ENCODE measurements at regions not wholly inside any gene's neighbourhood (a gene's known extent, or its start where the extent isn't known, plus 50 kb on each side); places are given as distances from the start of the nearest gene placed in this dataset.

- Mint-ChIP-seq H3K27ac (no peak overlapping the region), H3K9me3 (no peaks in the 10 kb centered on the region)
- no peak for TF ChIP-seq CTCF (IDR thresholded peaks at IDR 0.05; ENCODE audit: unreplicated experiment)
Measured at GRCh38 chr2:185891403-185891802, 152.8 kb downstream of the FSIP2 start.

GRCh38 chr2:185891804-185892411 is 153.3 kb downstream of the FSIP2 start:
- DNase-seq (ENCODE audit: low spot score in 2 of 2, unreplicated experiment in 2 of 2) = no peak
- no peaks in the 10 kb centered on the region for H3K27me3 Mint-ChIP-seq (ENCODE audit: low read depth)
- H3K9me3 Mint-ChIP-seq = no peaks in the 10 kb centered on the region

More at GRCh38 chr2:185891403-185891802, 152.8 kb downstream of the FSIP2 start:
- DNase-seq (ENCODE audit: low spot score in 2 of 2, unreplicated experiment in 2 of 2) = no peak
- Mint-ChIP-seq H3K27me3 (ENCODE audit: low read depth) (no peaks in the 10 kb centered on the region), H3K4me1 (no peaks in the 10 kb centered on the region), H3K4me3 (no peak overlapping the region), H3K36me3 (no peaks in the 10 kb centered on the region)

GRCh38 chr2:185892484-185892883 is 153.9 kb downstream of the FSIP2 start:
- Mint-ChIP-seq H3K27ac (no peak overlapping the region), H3K36me3 (no peaks in the 10 kb centered on the region), H3K27me3 (ENCODE audit: low read depth) (no peaks in the 10 kb centered on the region), H3K4me3 (no peak overlapping the region), H3K9me3 (no peaks in the 10 kb centered on the region), H3K4me1 (no peaks in the 10 kb centered on the region)
- TF ChIP-seq CTCF (IDR thresholded peaks at IDR 0.05; ENCODE audit: unreplicated experiment) = no peak
- no peak for DNase-seq (ENCODE audit: low spot score in 2 of 2, unreplicated experiment in 2 of 2)

More at GRCh38 chr2:185891804-185892411, 153.3 kb downstream of the FSIP2 start:
- no peak for TF ChIP-seq CTCF (IDR thresholded peaks at IDR 0.05; ENCODE audit: unreplicated experiment)
- Mint-ChIP-seq H3K4me1 (no peaks in the 10 kb centered on the region), H3K27ac (no peak overlapping the region), H3K4me3 (no peak overlapping the region), H3K36me3 (no peaks in the 10 kb centered on the region)

GRCh38 chr2:185894223-185894622 is 155.6 kb downstream of the FSIP2 start:
- H3K27ac Mint-ChIP-seq = no peak overlapping the region
- no peak for TF ChIP-seq CTCF (IDR thresholded peaks at IDR 0.05; ENCODE audit: unreplicated experiment)
- no peaks in the 10 kb centered on the region for H3K9me3 Mint-ChIP-seq
- DNase-seq (ENCODE audit: low spot score in 2 of 2, unreplicated experiment in 2 of 2) = no peak
- H3K4me1 Mint-ChIP-seq = no peaks in the 10 kb centered on the region
- no peaks in the 10 kb centered on the region for H3K27me3 Mint-ChIP-seq (ENCODE audit: low read depth)
- no peak overlapping the region for H3K4me3 Mint-ChIP-seq
- no peaks in the 10 kb centered on the region for H3K36me3 Mint-ChIP-seq

DNA sequence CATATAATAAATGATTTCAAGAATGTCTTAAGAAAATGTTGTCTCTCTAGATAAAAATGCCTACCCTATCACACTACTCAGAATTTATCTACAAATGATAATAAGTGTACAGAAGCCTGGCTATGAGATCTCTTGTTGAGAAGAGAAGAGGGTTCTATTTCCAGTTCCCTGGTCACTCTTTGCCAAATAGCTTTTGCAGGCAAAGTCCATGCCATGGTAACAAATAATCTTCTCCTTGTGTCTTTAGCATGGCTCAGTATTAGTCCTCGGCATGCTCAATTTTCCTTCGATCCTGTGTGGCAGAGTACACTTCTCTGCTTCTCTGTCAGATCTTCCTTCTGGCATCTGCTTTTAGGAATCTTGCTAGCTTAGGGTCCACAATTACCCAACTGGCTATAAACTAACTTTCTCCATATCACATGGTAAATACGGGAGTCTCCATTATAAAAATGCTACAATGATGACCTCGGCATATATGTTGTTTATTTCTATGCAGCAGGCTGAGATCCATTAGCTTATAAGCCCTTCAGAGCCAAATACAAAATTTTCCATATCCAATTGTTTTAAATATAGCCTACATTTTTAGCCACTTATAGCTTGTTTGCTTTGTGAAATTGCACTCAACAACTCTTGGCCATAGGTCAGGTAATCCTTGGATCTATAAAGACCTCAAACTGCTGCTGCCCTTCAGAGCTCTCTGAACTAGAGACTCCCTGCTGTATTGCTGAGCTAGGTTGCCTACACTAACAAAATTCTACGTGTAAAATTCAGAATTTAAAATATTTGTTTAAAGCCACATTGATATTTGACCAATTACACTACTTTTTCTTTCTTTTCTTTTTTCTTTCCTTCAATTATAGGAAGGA is 157.5 kb downstream of the FSIP2 start:
- H3K4me3 Mint-ChIP-seq = no peak overlapping the region
- no peaks in the 10 kb centered on the region for H3K9me3 Mint-ChIP-seq
- H3K27me3 Mint-ChIP-seq (ENCODE audit: low read depth) = no peaks in the 10 kb centered on the region
- no peaks in the 10 kb centered on the region for H3K4me1 Mint-ChIP-seq
- H3K27ac Mint-ChIP-seq = no peak overlapping the region
- no peaks in the 10 kb centered on the region for H3K36me3 Mint-ChIP-seq
- no peak for DNase-seq (ENCODE audit: low spot score in 2 of 2, unreplicated experiment in 2 of 2)
- TF ChIP-seq CTCF (IDR thresholded peaks at IDR 0.05; ENCODE audit: unreplicated experiment) = no peak

Measured in mesothelial cell of epicardium (in vitro differentiated cells).